LNCAP (cell line): ENCODE measurements at regions not wholly inside any gene's neighbourhood (a gene's known extent, or its start where the extent isn't known, plus 50 kb on each side); places are given as distances from the start of the nearest gene placed in this dataset.

ENCODE experiments used
- CTCF ChIP-seq: fragments of 450-650 bp; IDR thresholded peaks from 2 replicates; pipeline ENCODE4 v1.5.1; 2017; ENCODE audit warnings: mild to moderate bottlenecking

DNA sequence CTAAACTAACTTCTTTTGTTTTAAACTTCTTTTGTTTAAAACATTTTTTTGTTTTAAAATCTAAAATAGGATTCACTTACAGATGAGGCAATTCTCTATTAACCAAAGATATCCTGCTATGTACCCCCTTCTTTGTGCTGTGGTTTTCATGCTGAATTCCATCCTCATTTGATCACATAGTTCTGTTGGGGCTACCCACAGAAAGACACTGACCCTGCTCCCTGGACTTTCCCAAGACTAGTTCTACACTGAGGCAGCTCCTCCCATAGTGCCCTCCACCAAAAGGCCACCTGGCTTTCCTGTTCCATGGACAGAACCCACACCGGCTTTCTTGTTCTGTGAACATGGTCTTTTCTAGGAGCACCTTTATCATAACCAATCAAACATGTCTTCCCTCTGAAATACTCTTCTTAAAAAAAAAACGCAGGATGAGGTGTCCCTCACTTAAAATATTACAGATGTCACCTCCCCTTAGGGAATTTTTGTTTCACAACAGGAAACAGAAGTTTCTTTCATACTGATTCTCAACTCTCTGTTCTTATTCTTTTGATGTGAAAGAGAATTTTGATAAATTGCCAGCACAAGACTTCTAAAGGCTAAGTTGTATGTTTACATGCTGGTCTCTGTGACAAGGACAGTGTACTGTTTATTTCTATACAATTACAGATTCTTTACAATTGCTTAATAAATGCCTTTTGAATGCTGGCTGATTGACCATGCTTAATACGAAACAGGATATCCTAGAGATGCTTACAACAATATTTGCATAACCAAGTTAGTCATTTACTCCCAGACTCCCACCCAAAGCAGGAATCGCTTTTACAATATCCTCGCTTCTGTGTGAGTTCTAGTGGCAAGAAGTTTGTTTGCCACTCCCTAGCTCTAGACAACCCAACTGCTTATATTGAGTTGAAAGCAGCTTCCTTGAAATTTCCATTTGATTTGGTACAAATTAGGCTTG is 300.4 kb downstream of the DTWD2 start:
- TF ChIP-seq CTCF: no peak

- TF ChIP-seq CTCF: no peak
Observed at GRCh38 chr5:118687100-118687499, 301.2 kb downstream of the DTWD2 start.

DNA sequence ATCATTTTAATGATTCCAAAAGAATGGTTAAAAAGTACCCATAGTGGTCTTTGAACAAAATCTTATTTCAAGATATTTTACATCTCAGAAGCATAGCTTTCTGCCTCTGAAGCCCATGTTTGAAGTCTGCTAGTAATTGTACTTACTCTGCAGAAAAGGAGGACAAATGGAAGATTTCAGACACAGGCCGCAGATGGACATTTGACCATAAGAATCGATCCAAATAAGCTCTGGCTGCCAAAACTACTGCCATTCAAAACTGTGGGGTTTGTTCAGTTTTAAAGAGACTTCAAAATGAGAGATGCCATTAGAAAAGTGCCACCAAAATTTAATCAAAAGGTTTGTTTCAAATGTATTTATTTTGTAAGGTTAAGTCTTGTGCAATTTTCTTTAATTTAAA is 306.7 kb downstream of the DTWD2 start:
- TF ChIP-seq CTCF: no peak

DNA sequence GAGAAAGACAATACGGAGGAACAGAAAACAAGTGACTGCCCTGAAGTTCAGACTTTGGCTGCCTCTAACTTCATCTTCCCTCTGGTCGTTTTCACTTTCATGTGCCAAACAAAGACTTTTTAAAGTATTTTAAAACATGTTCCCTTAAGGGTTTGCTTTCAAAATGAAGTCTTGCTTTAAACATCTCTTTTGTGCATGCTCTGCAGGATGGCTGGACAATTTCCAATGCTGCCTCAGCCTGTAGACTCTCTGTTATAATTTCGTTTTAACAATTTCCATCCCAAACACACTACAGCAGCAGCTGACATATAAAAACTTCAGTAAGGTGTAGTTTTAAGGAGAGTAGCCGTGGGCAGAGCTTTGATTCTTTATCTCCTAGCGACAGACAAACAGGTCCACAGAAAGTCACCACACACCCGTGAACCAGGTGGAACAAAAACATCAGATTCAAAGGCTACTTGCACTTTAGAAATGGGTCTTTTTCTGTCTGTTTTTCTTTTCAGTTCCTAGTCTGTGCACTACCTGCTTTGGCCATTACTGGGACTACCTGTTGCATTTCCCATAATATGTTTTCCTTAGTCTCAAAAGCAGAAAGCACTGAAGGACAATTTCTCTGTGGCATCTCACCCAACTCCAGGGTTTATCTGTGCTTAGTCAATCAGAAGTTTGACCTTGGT is 308.9 kb downstream of the DTWD2 start:
- TF ChIP-seq CTCF: no peak

DNA sequence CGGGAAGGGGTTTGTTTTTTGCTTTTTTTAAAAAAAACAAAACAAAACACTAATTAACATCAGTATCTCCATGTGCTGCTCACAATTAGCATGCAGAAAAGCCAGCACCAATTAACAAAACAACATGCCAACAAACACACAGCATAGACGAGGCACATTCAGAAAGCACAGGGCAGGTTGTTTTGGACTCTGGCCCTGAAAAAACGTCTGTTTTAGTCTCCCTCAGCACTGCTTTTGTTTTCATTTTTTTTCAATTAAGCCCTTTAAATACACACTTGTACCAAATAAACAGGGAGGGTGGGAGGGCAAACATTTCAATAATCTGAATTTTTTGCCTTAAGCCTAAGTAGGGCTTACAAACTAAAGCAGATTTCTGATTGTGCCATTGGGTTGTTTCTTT is 309.6 kb downstream of the DTWD2 start:
- no peak for TF ChIP-seq CTCF

DNA sequence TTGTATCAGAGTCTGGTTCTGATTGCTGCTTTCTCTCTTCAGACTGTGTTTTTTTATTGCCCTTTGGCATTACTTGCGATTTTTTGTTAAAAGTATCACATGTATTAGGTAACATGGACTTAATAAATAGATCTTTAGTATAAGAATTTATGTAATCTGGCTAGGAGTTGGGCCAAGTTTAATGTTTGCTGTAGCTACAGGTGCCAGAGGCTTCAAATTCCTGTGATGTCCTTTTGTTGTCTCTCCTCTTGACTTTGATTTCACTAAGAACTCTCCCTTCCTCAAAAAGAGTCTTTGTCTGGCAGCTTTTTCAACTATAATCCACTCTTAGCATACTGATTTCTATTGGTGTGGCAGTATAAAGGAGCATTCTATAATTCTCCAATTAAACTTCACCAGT is 313.1 kb downstream of the DTWD2 start:
- no peak for TF ChIP-seq CTCF

- no peak for TF ChIP-seq CTCF
Observed at GRCh38 chr5:118657576-118657975, 330.8 kb downstream of the DTWD2 start.
